ENCODE measurements at regions not wholly inside any gene's neighbourhood (a gene's known extent, or its start where the extent isn't known, plus 50 kb on each side); places are given as distances from the start of the nearest gene placed in this dataset.

DNA sequence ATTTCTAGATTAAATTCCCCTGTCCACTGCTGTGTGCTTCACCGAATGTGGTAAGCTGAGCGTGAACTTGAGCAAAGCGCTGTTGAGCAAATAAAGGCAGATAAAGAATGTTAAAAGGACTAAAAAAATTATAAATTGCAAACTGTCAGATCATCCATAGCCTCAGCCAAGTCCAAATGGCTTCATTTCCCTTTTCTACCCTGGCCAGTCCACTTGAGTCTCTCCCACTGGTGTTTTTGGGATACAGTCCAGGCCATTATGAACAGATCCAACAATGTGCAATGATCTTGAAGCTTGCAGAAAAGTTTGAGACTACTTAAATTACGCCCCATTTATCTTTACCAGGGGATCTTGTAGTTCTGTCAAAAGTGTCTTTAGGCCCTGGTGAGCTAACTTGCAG, 254.6 kb upstream of the PIK3C3 start:
- H3K4me3 ChIP-seq, result no peak overlapping the region
- Mint-ChIP-seq H3K27me3 (ENCODE audit: insufficient read depth, low read depth) (no peaks in the 10 kb centered on the region), H3K4me3 (no peak overlapping the region), H3K27ac (no peak overlapping the region), H3K9me3 (no peaks in the 10 kb centered on the region), H3K36me3 (no peaks in the 10 kb centered on the region), H3K4me1 (peaks cover 22% of the 10 kb centered on the region)
- no peaks in the 10 kb centered on the region for H3K79me2 ChIP-seq (ENCODE audit: low read depth)
- no peaks in the 10 kb centered on the region for H3K36me3 ChIP-seq
- no peak overlapping the region for H3K27ac ChIP-seq
- H3F3A ChIP-seq (ENCODE audit: low read depth), result no peaks in the 10 kb centered on the region
- no peak overlapping the region for H3K4me2 ChIP-seq
- no peak overlapping the region for H3K9ac ChIP-seq
- no peaks in the 10 kb centered on the region for H4K20me1 ChIP-seq (ENCODE audit: low read depth)
- no peak for DNase-seq (ENCODE audit: low spot score)
- TF ChIP-seq EZH2 (IDR thresholded peaks at IDR 0.05) (no peak), EZH2phosphoT487 (IDR thresholded peaks at IDR 0.05) (no peak), CTCF (IDR thresholded peaks at IDR 0.05) (no peak)
- H3K4me1 ChIP-seq, result peaks cover 5% of the 10 kb centered on the region
- H2AFZ ChIP-seq (replicated peaks), result no peak overlapping the region
- H3K9me3 ChIP-seq (ENCODE audit: low read depth), result no peaks in the 10 kb centered on the region
- no peaks in the 10 kb centered on the region for H3K27me3 ChIP-seq

GRCh38 chr18:41695441-41695840, 259.6 kb upstream of the PIK3C3 start:
- peaks cover 5% of the 10 kb centered on the region for H3K4me1 ChIP-seq
- no peak overlapping the region for H3K9ac ChIP-seq
- no peaks in the 10 kb centered on the region for H3K9me3 ChIP-seq (ENCODE audit: low read depth)
- peaks cover 8% of the 10 kb centered on the region for H3K4me1 Mint-ChIP-seq
- no peaks in the 10 kb centered on the region for H3K27me3 ChIP-seq
- H3K36me3 Mint-ChIP-seq, result no peaks in the 10 kb centered on the region
- H4K20me1 ChIP-seq (ENCODE audit: low read depth), result no peaks in the 10 kb centered on the region
- H3K9me3 Mint-ChIP-seq, result no peaks in the 10 kb centered on the region
- no peaks in the 10 kb centered on the region for H3F3A ChIP-seq (ENCODE audit: low read depth)
- H2AFZ ChIP-seq (replicated peaks), result no peak overlapping the region
- H3K4me3 Mint-ChIP-seq, result no peak overlapping the region
- no peak for DNase-seq (ENCODE audit: low spot score)
- TF ChIP-seq EZH2phosphoT487 (IDR thresholded peaks at IDR 0.05) (no peak), CTCF (IDR thresholded peaks at IDR 0.05) (no peak), EZH2 (IDR thresholded peaks at IDR 0.05) (no peak)
- no peak overlapping the region for H3K4me2 ChIP-seq
- H3K27ac ChIP-seq, result no peak overlapping the region
- H3K79me2 ChIP-seq (ENCODE audit: low read depth), result no peaks in the 10 kb centered on the region
- H3K36me3 ChIP-seq, result no peaks in the 10 kb centered on the region
- H3K27ac Mint-ChIP-seq, result no peak overlapping the region
- no peak overlapping the region for H3K4me3 ChIP-seq
- peaks cover 2% of the 10 kb centered on the region for H3K27me3 Mint-ChIP-seq (ENCODE audit: insufficient read depth, low read depth)

- TF ChIP-seq EZH2 (IDR thresholded peaks at IDR 0.05) (no peak), EZH2phosphoT487 (IDR thresholded peaks at IDR 0.05) (no peak), CTCF (IDR thresholded peaks at IDR 0.05) (no peak)
- H3K4me1 Mint-ChIP-seq, result no peaks in the 10 kb centered on the region
- no peaks in the 10 kb centered on the region for H4K20me1 ChIP-seq (ENCODE audit: low read depth)
- no peaks in the 10 kb centered on the region for H3F3A ChIP-seq (ENCODE audit: low read depth)
- H3K4me2 ChIP-seq, result no peak overlapping the region
- H3K27me3 Mint-ChIP-seq (ENCODE audit: insufficient read depth, low read depth), result peaks cover 2% of the 10 kb centered on the region
- no peak overlapping the region for H3K27ac ChIP-seq
- H3K36me3 ChIP-seq, result no peaks in the 10 kb centered on the region
- no peaks in the 10 kb centered on the region for H3K9me3 ChIP-seq (ENCODE audit: low read depth)
- no peaks in the 10 kb centered on the region for H3K9me3 Mint-ChIP-seq
- no peaks in the 10 kb centered on the region for H3K79me2 ChIP-seq (ENCODE audit: low read depth)
- no peaks in the 10 kb centered on the region for H3K27me3 ChIP-seq
- no peaks in the 10 kb centered on the region for H3K36me3 Mint-ChIP-seq
- H2AFZ ChIP-seq (replicated peaks), result no peak overlapping the region
- no peak overlapping the region for H3K4me3 ChIP-seq
- no peak for DNase-seq (ENCODE audit: low spot score)
- H3K9ac ChIP-seq, result no peak overlapping the region
- no peak overlapping the region for H3K27ac Mint-ChIP-seq
- H3K4me3 Mint-ChIP-seq, result no peak overlapping the region
- H3K4me1 ChIP-seq, result no peaks in the 10 kb centered on the region
These were observed 262.0 kb upstream of the PIK3C3 start for GRCh38 chr18:41693008-41693407.
